ENCODE measurements at regions not wholly inside any gene's neighbourhood (a gene's known extent, or its start where the extent isn't known, plus 50 kb on each side); places are given as distances from the start of the nearest gene placed in this dataset.
A peak's percentile ranks its signal among the peaks of the same experiment; 100 is the strongest.

GRCh38 chr2:154533300-154533940 lies 165.1 kb upstream of the KCNJ3 start:
- peaks cover 7% of the 10 kb centered on the region for H3K4me1 ChIP-seq (ENCODE audit: insufficient read depth, low read length, poor library complexity, severe bottlenecking)
- no peaks in the 10 kb centered on the region for H3K27me3 ChIP-seq (ENCODE audit: insufficient read depth, low read length, poor library complexity, severe bottlenecking)
- no peaks in the 10 kb centered on the region for H3F3A ChIP-seq (ENCODE audit: low read depth)
- H3K4me2 ChIP-seq (ENCODE audit: low read depth, low read length, poor library complexity, severe bottlenecking): no peak overlapping the region
- no peaks in the 10 kb centered on the region for H3K36me3 ChIP-seq (ENCODE audit: insufficient read depth, low read length)
- TF ChIP-seq EZH2phosphoT487 (IDR thresholded peaks at IDR 0.05; ENCODE audit: borderline replicate concordance) (no peak), CTCF (conservative IDR thresholded peaks at IDR 0.05; ENCODE audit: low read length) (no peak)
- H2AFZ ChIP-seq (ENCODE audit: low read length): no peak overlapping the region
- no peak overlapping the region for H3K4me3 ChIP-seq (ENCODE audit: low read length, poor library complexity, severe bottlenecking)
- H3K79me2 ChIP-seq (ENCODE audit: insufficient read depth, low read length): no peaks in the 10 kb centered on the region
- H3K9ac ChIP-seq (ENCODE audit: low read depth, low read length, poor library complexity, severe bottlenecking): no peak overlapping the region
- no peaks in the 10 kb centered on the region for H3K9me3 ChIP-seq (ENCODE audit: insufficient read depth, low read depth, low read length)
- H4K20me1 ChIP-seq (ENCODE audit: insufficient read depth, low read length, poor library complexity, severe bottlenecking): no peaks in the 10 kb centered on the region
- no peaks in the 10 kb centered on the region for H3K9me2 ChIP-seq (replicated peaks; ENCODE audit: low read depth, low read length)

GRCh38 chr2:154537024-154537423 lies 161.5 kb upstream of the KCNJ3 start:
- H3K4me1 ChIP-seq (ENCODE audit: insufficient read depth, low read length, poor library complexity, severe bottlenecking): peaks cover 7% of the 10 kb centered on the region

GRCh38 chr2:154537843-154538450 lies 160.5 kb upstream of the KCNJ3 start:
- Histone ChIP-seq H3K4me2 (ENCODE audit: low read depth, low read length, poor library complexity, severe bottlenecking) (no peak overlapping the region), H2AFZ (ENCODE audit: low read length) (peak overlapping the region; percentile 45; the same call in 1 of the 2 replicates)

More at GRCh38 chr2:154537024-154537423, 161.5 kb upstream of the KCNJ3 start:
- Histone ChIP-seq H3K9me3 (ENCODE audit: insufficient read depth, low read depth, low read length) (no peaks in the 10 kb centered on the region), H4K20me1 (ENCODE audit: insufficient read depth, low read length, poor library complexity, severe bottlenecking) (no peaks in the 10 kb centered on the region), H3F3A (ENCODE audit: low read depth) (no peaks in the 10 kb centered on the region), H3K79me2 (ENCODE audit: insufficient read depth, low read length) (no peaks in the 10 kb centered on the region), H3K36me3 (ENCODE audit: insufficient read depth, low read length) (no peaks in the 10 kb centered on the region), H3K9ac (ENCODE audit: low read depth, low read length, poor library complexity, severe bottlenecking) (no peak overlapping the region), H3K4me2 (ENCODE audit: low read depth, low read length, poor library complexity, severe bottlenecking) (no peak overlapping the region), H3K9me2 (replicated peaks; ENCODE audit: low read depth, low read length) (no peaks in the 10 kb centered on the region), H3K27me3 (ENCODE audit: insufficient read depth, low read length, poor library complexity, severe bottlenecking) (no peaks in the 10 kb centered on the region), H3K4me3 (ENCODE audit: low read length, poor library complexity, severe bottlenecking) (no peak overlapping the region), H2AFZ (ENCODE audit: low read length) (no peak overlapping the region)
- no peak for TF ChIP-seq CTCF (conservative IDR thresholded peaks at IDR 0.05; ENCODE audit: low read length)
- no peak for TF ChIP-seq EZH2phosphoT487 (IDR thresholded peaks at IDR 0.05; ENCODE audit: borderline replicate concordance)

More at GRCh38 chr2:154537843-154538450, 160.5 kb upstream of the KCNJ3 start:
- Histone ChIP-seq H3K4me1 (ENCODE audit: insufficient read depth, low read length, poor library complexity, severe bottlenecking) (no peaks in the 10 kb centered on the region), H3K27me3 (ENCODE audit: insufficient read depth, low read length, poor library complexity, severe bottlenecking) (no peaks in the 10 kb centered on the region), H3K36me3 (ENCODE audit: insufficient read depth, low read length) (no peaks in the 10 kb centered on the region), H3K9me3 (ENCODE audit: insufficient read depth, low read depth, low read length) (no peaks in the 10 kb centered on the region), H3K79me2 (ENCODE audit: insufficient read depth, low read length) (no peaks in the 10 kb centered on the region), H3K9ac (ENCODE audit: low read depth, low read length, poor library complexity, severe bottlenecking) (no peak overlapping the region), H3K9me2 (replicated peaks; ENCODE audit: low read depth, low read length) (no peaks in the 10 kb centered on the region), H3K4me3 (ENCODE audit: low read length, poor library complexity, severe bottlenecking) (no peak overlapping the region), H4K20me1 (ENCODE audit: insufficient read depth, low read length, poor library complexity, severe bottlenecking) (no peaks in the 10 kb centered on the region), H3F3A (ENCODE audit: low read depth) (no peaks in the 10 kb centered on the region)
- TF ChIP-seq EZH2phosphoT487 (IDR thresholded peaks at IDR 0.05; ENCODE audit: borderline replicate concordance) (no peak), CTCF (conservative IDR thresholded peaks at IDR 0.05; ENCODE audit: low read length) (no peak)

Measured in Loucy (cell line).